ENCODE measurements at regions not wholly inside any gene's neighbourhood (a gene's known extent, or its start where the extent isn't known, plus 50 kb on each side); places are given as distances from the start of the nearest gene placed in this dataset.

DNA sequence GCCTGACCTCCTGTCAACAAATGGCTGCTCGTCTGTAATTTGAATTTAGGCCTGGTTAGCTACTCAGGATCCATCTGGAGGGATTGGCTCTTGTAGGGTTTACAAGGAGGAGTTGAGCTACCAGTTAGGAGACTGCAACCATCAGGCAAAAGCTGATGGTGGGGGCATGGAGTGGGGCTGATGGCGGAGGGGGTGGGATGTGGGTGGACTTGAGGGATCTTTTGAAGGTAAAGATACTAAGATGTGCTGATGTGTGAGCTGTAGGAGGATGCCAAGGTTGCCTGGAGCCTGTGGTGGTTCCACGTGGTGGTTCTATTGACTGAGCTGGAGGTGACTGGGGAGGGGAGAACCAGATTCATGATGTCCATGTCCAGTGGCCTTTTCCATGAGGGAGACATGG, 240.7 kb downstream of the LPIN1 start:
- Histone ChIP-seq H3K9me3 (ENCODE audit: control insufficient read depth in 1 of 2, insufficient read depth in 1 of 2, low read depth in 1 of 2, low read length in 2 of 2) (no peaks in the 10 kb centered on the region), H3K27ac (ENCODE audit: low read depth, low read length) (no peak overlapping the region), H3K27me3 (ENCODE audit: insufficient read depth, low read length) (no peaks in the 10 kb centered on the region), H3K79me2 (ENCODE audit: insufficient read depth, low read length) (no peaks in the 10 kb centered on the region), H3K4me3 (replicated peaks in 1 of 2; ENCODE audit: low read depth in 1 of 2, low read length in 2 of 2) (no peak overlapping the region), H3K36me3 (ENCODE audit: control insufficient read depth in 1 of 2, insufficient read depth in 2 of 2, low read length in 2 of 2) (no peaks in the 10 kb centered on the region), H3K4me1 (ENCODE audit: control insufficient read depth in 1 of 2, insufficient read depth in 2 of 2, low read length in 2 of 2) (no peaks in the 10 kb centered on the region), H3K9me2 (ENCODE audit: insufficient read depth) (no peaks in the 10 kb centered on the region), H4K20me1 (ENCODE audit: insufficient read depth) (no peaks in the 10 kb centered on the region), H3K9ac (ENCODE audit: low read length) (no peak overlapping the region), H3K4me2 (ENCODE audit: low read length) (no peak overlapping the region), H2AFZ (ENCODE audit: low read depth, low read length, poor library complexity, severe bottlenecking) (no peak overlapping the region)
- TF ChIP-seq SIN3A (IDR thresholded peaks at IDR 0.05; ENCODE audit: low read depth) (no peak), ZFX (IDR thresholded peaks at IDR 0.05) (no peak), EGR1 (IDR thresholded peaks at IDR 0.05; ENCODE audit: low read depth) (no peak), ZBTB33 (IDR thresholded peaks at IDR 0.05; ENCODE audit: extremely low read depth, insufficient replicate concordance, low read length) (no peak), POLR2AphosphoS5 (IDR thresholded peaks at IDR 0.05; ENCODE audit: low read depth, low read length) (no peak), RAD21 (IDR thresholded peaks at IDR 0.05; ENCODE audit: low read depth) (no peak), EZH2phosphoT487 (IDR thresholded peaks at IDR 0.05; ENCODE audit: borderline replicate concordance) (no peak), ELF1 (IDR thresholded peaks at IDR 0.05; ENCODE audit: borderline replicate concordance, low read depth) (no peak), EZH2 (IDR thresholded peaks at IDR 0.05) (no peak), POLR2A (IDR thresholded peaks at IDR 0.05; ENCODE audit: borderline replicate concordance, extremely low read depth, insufficient read depth, insufficient read length) (no peak), JUND (IDR thresholded peaks at IDR 0.05) (no peak), FOSL1 (IDR thresholded peaks at IDR 0.05; ENCODE audit: low read depth) (no peak), ZNF274 (IDR thresholded peaks at IDR 0.05; ENCODE audit: low read depth, low read length) (no peak)
- TF ChIP-seq, protein P1, sequence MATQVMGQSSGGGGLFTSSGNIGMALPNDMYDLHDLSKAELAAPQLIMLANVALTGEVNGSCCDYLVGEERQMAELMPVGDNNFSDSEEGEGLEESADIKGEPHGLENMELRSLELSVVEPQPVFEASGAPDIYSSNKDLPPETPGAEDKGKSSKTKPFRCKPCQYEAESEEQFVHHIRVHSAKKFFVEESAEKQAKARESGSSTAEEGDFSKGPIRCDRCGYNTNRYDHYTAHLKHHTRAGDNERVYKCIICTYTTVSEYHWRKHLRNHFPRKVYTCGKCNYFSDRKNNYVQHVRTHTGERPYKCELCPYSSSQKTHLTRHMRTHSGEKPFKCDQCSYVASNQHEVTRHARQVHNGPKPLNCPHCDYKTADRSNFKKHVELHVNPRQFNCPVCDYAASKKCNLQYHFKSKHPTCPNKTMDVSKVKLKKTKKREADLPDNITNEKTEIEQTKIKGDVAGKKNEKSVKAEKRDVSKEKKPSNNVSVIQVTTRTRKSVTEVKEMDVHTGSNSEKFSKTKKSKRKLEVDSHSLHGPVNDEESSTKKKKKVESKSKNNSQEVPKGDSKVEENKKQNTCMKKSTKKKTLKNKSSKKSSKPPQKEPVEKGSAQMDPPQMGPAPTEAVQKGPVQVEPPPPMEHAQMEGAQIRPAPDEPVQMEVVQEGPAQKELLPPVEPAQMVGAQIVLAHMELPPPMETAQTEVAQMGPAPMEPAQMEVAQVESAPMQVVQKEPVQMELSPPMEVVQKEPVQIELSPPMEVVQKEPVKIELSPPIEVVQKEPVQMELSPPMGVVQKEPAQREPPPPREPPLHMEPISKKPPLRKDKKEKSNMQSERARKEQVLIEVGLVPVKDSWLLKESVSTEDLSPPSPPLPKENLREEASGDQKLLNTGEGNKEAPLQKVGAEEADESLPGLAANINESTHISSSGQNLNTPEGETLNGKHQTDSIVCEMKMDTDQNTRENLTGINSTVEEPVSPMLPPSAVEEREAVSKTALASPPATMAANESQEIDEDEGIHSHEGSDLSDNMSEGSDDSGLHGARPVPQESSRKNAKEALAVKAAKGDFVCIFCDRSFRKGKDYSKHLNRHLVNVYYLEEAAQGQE (IDR thresholded peaks at IDR 0.05; ENCODE audit: low read depth): no peak
- TF ChIP-seq, protein P2, sequence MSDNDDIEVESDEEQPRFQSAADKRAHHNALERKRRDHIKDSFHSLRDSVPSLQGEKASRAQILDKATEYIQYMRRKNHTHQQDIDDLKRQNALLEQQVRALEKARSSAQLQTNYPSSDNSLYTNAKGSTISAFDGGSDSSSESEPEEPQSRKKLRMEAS (IDR thresholded peaks at IDR 0.05): no peak
- DNase-seq (ENCODE audit: low read depth, low spot score): no peak
- no TSS peak for BruUV-seq (replicated peaks)
- ATAC-seq: no peak
- RAD21 ChIA-PET (ENCODE audit: low non-redundant PET in 1 of 2, low total read pairs in 2 of 2, uncharacterized antibody in 2 of 2, unreplicated experiment in 2 of 2): interaction anchor here in 1 of 2 experiments (0.7 kb wide), 1 partner anchor 40 kb away, joined by 8 read pairs; no protein-coding TSS in a partner anchor
- POLR2A ChIA-PET: no interaction called here
- intact Hi-C loops (cut with micrococcal nuclease): no loop called here
- CTCF ChIA-PET: no interaction called here
